HG02981 (cell line): ENCODE measurements at regions not wholly inside any gene's neighbourhood (a gene's known extent, or its start where the extent isn't known, plus 50 kb on each side); places are given as distances from the start of the nearest gene placed in this dataset.

Source experiments
- ATAC-seq: cut with Tn5 transposase; IDR thresholded peaks from one replicate; pipeline ENCODE4 v1.9.1; 2021; ENCODE audit warnings: mild to moderate bottlenecking, moderate library complexity; ENCODE audit not compliant: unreplicated experiment

DNA sequence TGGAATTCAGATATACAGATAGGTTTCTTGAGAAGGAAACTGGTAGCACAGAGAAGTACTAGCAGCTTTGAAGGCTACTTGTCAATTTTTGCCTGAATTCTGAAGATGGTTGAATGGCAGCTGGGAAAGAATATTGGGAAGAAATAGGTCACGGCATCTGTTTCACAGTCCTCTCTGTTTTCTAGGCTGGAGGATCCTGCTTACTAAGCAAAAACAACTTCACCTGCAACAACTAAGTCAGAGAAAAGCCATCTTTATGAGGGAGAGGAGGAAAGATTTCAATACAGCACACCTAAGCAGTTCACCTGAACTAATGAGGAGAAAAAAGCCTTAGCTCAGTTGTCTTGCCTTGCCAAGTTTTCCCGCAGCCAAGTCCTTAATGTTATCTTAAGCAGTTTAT lies 975.5 kb upstream of the EPHA7 start:
- ATAC-seq, result no peak

DNA sequence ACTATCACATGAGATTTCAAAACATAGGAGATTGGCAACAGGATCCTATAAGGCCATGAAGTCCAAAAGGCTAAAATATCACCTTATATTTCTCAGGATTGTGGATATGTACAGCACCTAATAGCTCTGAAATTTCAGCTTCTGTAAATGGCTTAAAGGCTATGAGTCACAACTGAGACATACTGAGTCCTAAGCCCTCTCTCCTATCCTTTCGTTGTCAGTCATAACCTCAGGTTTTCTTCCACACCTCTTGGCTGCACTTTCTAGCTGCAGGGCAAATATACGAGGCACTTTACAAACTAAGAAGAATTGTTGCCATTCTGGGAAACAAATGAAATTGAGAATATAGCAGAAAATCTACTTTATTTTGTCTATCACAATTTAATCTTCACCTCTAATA lies 969.9 kb upstream of the EPHA7 start:
- ATAC-seq, result no peak

DNA sequence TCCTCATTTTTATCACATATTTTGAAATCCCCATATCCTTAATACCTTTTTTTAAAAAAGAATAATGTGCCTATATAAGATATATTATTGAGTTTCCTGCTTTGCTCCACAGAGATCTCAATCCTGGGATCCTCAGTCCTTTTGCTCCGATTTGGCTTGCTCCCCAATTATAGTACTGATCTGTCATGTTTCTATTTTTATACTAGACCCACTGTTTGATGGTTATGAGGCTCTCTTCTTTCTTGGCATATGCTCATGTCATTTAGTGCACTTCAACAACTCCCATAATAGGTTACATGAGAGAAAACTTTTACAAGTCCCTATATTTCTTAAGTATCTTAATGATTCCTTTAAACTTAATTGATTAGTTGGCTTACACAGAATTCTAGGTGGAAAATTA lies 958.5 kb upstream of the EPHA7 start:
- ATAC-seq, result no peak

DNA sequence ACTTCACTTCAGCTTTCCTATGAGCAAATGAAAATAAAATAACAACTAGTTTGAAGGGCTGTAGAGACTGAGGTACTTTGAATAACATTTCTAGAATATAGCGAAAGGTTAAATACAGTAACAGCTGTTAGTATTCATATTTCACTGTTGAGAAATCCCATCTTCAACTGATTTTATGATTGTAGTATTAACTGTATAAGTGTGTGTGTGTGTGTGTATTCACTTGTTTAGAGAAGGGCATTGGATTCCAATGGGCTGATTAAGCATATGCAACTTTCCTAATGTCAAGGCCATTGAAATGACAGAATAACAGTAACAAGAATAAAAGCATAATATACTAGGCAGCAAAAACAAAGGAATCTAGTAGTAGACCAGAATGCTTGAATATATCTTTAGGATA lies 957.5 kb upstream of the EPHA7 start:
- ATAC-seq, result no peak

DNA sequence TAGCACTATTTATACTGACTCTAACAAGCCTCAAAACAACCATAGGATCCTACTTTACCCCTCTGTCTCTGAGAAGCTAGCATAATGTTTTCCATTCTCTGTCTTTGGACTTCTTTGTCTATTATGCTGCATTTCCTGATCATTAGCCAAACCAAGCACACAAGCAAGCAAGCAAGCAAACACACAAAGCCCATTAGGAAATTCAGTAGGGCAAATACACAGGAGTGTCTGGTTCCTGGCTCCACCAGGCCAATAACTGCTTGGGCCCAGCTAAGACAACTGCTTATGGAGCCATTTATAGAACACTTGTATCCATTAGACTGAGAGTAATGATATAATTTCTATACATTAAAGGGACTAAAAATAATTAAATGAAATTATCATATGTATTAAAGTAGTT lies 952.9 kb upstream of the EPHA7 start:
- ATAC-seq, result no peak

DNA sequence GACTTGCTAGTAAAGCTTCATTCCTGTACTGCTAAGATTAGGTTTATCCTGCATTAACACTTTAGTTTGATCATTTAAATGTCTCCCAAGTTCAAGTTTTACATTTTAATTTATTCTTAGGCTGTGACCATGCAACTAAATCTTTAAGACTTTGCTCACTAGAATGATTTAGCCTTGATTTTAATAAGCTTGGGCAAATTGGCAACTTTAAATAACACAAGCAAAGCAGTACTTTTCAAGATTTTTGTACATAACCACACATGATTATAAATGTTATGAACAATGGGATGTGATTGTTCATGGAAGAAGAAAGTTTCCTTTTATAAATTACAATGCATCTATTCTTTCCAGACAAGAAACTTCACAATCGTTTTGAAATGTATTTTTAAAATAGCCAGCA lies 948.0 kb upstream of the EPHA7 start:
- ATAC-seq, result no peak

DNA sequence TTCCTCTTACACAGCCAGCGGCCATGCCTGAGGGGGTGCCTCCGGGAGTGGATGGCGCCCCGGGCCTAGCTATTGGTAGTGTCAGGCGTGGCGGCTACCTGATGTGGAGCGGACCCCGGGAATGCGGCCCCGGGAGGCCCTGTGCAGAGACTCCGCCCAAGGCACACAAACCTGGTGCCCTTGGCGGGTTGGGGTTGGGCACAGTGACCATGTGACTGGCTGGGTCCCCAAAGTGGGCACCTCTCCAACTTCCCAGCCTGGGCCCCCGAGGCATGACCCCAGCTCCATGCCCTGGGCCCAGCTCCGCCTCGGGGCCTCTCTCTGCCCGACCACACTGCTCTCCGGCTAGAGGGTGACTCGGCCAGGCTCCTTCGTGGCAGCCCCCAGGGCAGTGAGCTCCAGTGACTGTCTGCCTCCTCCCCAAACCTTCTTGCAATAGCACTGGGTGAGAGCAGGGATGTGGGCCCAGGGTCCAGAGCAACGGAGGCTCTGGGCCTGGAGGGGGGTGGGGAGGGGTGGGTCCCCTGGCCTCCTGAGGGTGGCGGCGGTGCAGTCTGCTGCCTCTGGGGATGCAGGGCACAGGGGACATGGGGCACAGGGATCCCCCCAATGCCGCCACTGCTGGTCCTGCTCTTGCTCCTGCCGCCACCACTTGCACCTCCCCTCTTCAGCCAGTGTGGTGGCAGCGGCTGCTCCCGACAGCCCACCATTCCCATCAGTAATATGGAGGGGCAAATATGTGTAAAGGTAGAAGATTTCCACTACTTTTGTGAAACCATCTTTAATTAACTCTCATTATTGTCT lies 942.9 kb upstream of the EPHA7 start:
- ATAC-seq, result no peak

DNA sequence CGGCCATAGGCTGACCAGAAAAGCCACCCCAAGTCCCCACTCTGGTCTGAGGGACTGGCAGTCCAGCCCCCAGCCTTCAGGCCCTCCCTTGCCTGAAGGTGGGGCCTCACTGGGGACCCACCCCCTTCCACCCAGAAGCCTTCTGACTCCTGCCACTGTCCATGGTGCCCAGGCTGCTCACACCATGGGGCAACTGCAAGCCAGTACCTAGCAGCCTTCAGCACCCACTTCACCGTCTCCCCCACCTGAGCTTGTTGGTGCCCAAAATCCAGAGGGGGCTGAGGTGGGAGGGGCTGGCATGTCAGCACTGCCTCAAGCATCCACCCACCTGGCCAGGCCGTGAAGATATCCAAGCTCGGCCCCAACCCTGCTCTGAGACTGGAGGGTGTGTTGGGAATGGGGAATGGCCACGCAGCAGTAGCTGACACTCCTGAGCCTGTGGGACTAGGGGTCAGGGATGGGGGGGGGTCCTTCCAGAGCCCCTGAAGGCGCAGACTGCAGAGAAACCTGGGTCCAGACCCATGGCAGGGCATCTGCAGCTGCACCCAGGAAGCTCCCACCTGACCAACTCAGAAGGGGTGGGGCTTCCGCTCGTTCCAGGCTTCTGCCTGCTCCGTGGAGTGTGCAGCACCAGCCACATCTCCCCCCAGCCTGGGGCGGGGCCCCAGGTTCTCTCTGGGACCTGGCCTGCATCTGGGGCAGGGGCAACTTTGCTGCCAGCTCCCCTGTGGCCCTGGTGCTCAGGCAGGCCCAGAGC lies 942.1 kb upstream of the EPHA7 start:
- no peak for ATAC-seq

DNA sequence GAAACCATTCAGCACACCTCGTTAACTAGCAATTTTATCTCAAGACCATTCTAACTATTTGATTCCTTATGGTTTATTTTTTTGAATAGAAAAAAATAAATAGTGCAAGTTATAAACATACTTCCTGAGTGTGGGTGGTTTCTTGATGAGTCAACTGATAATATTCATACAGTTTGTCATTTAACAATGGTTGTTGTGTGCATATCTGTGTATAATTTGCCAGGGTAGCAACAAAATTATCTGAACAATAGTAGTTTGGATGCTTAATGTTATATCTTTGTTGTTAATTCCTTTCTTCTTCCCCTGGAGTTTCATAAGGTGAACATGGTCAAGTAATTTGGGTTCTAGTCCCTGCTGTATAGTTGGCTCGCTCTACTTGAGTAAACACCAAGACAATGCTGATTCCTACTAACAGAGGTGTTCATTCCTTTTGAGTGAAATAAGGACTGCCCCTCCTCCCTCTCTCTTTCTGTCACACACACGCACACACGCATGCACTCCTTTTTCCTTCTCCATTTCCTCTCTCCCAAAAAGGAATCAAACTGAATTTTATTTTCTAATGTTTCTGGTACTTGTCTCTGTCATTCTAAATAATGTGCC lies 938.1 kb upstream of the EPHA7 start:
- no peak for ATAC-seq

DNA sequence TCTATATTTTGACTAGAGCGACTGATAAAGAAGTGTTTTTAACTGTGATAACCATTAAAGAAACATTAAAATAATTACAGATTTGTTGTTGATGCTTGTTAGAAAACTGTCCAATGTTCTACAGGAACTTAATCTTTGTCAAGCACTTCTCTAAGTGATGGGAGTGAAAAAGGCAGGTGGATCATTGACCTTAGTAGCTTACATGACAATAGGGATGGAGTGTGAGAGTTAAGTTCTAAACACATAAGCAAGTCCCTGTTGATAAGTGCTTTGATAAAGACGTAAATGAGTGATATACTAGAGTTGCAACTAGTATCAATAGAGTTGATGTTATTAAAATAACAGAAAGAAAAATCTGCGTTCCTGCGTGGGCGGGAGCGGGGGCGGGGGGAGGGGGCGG lies 931.5 kb upstream of the EPHA7 start:
- no peak for ATAC-seq

DNA sequence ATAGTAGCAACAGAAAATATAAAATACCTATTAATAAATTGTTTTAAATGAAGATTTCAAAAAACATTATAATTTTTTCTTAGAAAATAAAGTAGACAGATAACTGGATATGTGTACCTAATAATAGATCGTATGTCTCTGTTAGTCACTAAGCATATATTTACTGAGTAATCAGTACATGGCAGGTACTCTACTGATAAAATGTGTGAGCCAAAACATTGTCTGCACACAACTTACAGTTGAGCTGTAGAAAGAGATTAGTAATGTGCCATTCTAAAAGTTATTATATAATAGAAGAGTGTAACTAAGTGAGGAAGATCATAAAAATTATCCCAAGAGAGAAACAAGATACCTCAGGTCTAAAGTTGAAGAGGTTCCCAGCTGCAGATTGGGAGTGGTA lies 929.9 kb upstream of the EPHA7 start:
- no peak for ATAC-seq

DNA sequence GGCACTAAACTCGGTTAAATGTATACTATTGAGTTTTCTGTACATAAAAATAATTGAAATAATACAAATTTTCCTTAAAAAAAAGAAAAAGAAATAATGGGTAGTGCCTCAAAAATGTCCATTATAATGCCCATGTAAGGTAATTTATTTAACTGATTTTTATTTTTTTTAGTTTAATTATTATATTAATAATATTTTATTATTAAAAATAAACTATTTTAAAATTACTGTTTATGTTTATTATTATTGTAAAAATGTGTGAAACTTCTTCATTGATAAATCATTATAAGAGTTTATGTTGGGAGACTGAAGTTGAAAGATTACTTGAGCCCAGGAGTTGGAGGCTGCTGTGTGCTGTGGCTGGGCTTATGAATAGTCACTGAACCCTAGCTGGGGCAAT lies 925.5 kb upstream of the EPHA7 start:
- no peak for ATAC-seq

DNA sequence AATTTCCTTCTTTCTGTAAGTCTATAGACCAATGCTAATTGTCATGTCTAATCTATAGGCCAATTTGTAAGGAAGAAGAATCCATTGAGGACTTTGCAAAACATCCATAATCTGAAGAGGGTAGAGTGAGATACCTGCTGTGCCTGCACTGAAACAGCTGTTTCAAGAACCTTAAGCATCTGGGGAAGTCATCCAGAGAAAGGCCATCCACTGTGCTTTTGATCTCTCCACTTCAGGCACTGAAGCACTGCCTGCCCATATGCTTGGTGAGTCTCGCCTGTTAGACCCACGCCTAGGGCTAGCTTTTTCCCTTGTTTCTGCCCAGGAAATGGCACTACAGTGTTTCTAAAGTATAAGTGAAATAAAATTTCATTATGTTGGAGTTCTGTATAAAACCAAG lies 921.8 kb upstream of the EPHA7 start:
- ATAC-seq, result no peak

DNA sequence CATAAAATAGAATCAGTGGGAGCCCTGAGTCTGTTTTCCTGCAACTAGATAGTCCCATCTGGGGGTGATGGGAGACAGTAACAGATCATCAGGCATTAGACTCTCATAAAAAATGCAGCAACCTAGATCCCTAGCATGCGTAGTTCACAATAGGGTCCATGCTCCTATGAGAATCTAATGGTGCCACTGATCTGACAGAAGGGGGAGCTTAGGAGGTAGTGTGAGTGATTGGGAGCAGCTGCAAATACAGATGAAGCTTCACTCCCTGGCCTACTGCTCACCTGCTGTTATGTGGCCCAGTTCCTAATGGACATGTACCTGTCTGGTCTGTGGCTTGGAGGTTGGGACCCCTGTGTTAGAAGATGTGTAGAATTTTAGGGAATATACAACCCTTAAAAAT lies 904.5 kb upstream of the EPHA7 start:
- ATAC-seq, result no peak

DNA sequence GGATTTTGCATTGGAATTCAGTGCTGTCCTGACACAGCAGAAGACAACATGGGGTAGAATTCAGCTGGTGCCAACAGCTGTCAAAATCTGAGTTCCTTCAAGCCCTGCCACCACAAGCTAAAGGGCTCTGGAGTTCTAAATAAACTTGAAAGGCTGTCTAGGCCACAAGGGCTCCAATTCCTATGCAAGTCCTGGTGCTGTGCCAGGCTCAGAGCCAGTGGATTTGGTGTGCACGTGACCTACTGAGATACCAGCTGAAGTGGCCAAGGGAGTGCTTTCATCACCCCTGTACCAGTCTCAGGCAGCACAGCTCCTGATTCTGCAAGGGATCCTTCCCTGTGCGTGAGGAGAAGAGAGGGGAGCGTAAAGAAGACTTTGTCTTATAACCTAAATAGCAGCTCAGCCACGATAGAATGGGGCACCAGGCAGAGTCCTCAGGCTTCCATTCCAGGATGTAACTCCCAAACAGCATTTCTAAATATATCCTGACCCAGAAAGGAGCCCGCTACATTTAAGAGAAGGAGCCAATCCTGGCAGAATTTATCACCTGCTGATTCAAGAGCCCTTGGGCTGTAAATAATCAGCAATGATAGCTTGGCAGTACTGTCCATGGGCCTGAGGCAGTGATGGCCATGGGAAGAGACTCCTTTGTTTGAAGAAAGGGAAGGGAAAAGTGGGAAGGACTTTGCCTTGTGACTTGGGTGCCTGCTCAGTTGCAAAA lies 881.2 kb upstream of the EPHA7 start:
- ATAC-seq, result no peak

DNA sequence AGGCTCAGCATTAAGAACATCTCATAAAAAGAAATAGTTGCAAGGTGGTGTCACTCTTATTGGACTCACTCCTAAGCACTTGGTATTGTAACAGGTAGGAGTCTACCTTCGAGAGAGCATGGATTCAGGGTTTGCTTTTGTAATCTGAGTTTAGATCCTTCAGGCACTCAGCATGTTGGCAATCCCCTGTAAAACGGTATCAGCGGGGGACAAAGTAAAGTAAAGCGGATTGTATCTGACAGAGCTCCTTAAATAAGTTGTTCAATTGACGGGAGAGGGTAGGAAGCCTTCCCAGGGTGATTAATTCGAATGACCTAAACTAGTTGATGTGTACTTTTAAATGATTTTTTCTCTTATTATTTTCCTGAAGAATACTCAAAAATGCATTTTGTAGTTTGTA lies 869.8 kb upstream of the EPHA7 start:
- no peak for ATAC-seq

DNA sequence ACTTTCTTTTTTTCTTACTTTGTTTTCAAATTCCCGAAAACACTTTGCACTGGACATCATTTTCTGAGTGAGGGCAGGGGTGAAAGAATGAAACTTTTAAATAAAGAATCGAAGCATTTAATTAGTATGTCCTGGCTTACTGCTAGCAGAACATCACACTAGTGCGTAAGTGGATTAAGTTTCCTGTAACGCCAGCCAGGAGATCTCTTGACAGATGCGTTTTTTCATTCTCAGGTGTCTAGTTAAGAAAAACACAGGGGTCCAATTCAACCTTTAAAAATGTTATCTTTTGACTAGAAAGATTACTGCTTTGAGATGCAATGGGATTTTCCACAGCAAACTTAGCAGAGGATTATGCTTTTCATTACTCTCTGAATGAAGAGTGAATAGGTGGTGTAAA lies 858.8 kb upstream of the EPHA7 start:
- no peak for ATAC-seq

DNA sequence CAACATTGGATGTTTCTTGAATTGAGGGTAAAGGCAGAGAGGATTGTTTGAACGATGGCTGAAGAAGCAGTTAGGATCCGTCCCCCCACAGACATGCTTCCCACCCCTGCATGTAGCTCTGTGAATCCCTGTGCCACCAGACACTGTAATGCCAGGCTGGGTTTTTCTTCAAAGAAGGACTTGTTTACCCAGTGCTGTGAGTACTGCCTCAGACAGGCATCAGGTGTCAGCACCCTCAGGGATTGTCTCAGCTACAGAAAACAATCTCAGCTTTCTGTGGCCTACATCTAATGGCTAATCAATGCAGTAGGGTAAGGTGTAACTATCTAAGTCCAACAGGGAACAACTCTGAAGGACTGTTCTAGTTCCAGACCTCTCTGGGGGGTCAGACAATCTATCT lies 853.0 kb upstream of the EPHA7 start:
- no peak for ATAC-seq

DNA sequence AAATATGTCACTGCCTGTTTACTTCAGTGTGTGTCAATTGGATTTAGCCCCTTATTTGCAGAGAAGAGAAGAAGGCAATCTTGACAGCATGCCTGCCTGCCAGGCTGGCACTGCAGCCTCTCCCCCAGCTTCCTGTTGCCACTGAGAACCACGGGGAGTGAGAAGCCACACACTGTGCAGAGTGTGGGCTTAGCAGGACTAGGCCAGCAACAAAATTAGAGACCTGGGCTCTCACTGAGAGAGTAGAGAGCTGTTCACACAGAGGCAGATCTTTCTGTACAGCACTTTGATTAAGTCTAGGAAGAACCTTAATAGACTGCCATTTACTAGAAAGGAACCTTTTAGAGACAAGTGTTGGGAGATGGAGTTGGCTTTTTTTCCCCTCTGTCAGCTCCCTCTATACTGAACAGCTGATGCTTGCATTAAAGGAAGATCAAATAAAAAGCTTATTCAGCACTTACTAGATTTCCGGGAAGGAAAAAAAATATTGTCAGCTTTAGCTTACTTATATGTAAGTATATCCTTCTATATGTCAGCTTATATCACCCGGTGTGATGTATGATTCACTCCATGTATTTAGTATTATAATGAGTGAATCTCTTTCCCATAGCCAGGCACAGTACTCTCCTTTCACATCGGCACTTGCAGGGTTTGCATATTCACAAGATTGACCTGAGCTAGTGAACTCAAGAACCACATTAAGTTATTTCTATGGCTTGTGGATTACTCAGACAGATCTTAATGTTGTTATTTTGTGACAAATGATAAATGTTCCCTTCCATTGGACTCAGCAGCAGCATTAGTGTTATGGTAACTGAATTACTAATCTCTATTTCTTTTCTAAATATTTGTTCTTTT lies 851.0 kb upstream of the EPHA7 start:
- no peak for ATAC-seq

DNA sequence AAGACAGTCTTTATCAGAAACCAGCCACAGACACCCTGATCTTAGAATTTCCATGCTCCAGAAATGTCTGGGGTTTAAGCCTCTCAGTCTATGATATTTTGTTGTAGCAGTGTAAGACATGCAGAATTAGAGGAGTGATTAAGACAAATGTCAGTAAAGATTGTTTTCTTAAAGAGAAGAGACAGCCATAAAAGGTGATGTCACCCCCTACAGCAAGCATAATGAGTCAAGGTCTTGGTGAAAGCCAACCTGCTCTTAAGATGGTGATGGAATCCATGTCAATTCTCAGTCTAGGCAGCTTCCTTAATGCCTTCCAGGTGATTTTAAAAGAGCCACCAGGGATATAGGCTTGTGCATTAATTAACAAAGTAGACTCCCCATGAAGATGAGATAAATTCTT lies 849.9 kb upstream of the EPHA7 start:
- no peak for ATAC-seq

DNA sequence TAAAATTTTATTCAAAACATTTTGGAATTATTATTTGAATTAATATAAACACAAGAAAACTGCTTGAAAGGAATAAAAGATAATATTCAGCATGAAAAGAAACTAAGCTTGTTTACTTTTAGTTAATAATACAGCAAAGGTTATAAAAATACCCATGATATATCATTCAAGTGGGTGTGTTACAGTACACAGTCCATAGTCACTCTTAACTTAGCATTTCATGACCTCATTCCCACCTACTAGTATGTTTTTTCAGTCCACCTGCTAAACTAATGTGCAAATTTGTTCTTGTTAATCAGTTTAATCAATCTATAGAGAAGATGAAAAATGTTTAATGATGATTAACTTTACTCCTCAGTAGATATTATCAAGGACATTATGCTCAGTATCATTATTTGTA lies 841.4 kb upstream of the EPHA7 start:
- ATAC-seq, result no peak
